GM12878 (cell line): ENCODE measurements at regions not wholly inside any gene's neighbourhood (a gene's known extent, or its start where the extent isn't known, plus 50 kb on each side); places are given as distances from the start of the nearest gene placed in this dataset.

Experiments
- ATAC-seq: fragments of 200-7000 bp; cut with Tn5 transposase; 3 replicates; pipeline ENCODE4 v1.9.1; 2020; ENCODE audit warnings: mild to moderate bottlenecking, moderate library complexity
- BruUV-seq: library from RNA; stranded (reverse); fragments of 400-500 nt; replicated peaks from 2 replicates; lab custom pipeline; 2021; lab: Mats Ljungman, UMichigan
- CTCF ChIA-PET: fragments of 300-600 bp; sonication (Branson Sonifier 250); formaldehyde crosslinking; extraction: SDS; loops from one replicate; lab custom pipeline; 2021; ENCODE audit warnings: inconsistent platforms; lab: Yijun Ruan, JAX
- POLR2A ChIA-PET: fragments of 350-600 bp; formaldehyde crosslinking; extraction: SDS; loops from one replicate; lab custom pipeline; 2021; ENCODE audit warnings: inconsistent platforms; lab: Charles Lee
- RAD21 ChIA-PET: fragments of 300-600 bp; sonication (Branson Sonifier 250); formaldehyde crosslinking; loops from one replicate; lab custom pipeline; 2023; ENCODE audit warnings: antibody characterized with exemption; ENCODE audit not compliant: unreplicated experiment; lab: Charles Lee
- SMC1A ChIA-PET: fragments of 300-600 bp; sonication (Branson Sonifier 250); formaldehyde crosslinking; loops from one replicate; lab custom pipeline; 2023; ENCODE audit not compliant: unreplicated experiment, uncharacterized antibody; lab: Charles Lee
- DNase-seq: peaks from one replicate; pipeline ENCODE4 v3.0.0-alpha.2; 2011; ENCODE audit warnings: low read depth, low spot score
- FAIRE-seq: peaks from 3 replicates; lab custom pipeline; 2011; peaks lifted over from hg19 to GRCh38; lab: Jason Lieb, UNC
- H2AFZ ChIP-seq: 2 replicates; pipeline ENCODE4 v1.6.0; 2011; ENCODE audit warnings: low read depth, low read length, control low read depth; ENCODE audit not compliant: control insufficient read depth
- H3K27ac ChIP-seq: 2 replicates; pipeline ENCODE4 v1.5.1; 2011; ENCODE audit warnings: control low read depth; ENCODE audit not compliant: control insufficient read depth, insufficient read depth
- H3K27me3 ChIP-seq, 2 experiments: replicated peaks in 1 of 2; 2 replicates each; pipeline versions ENCODE4 v1.6.0 to v1.6.1; 2011; ENCODE audit warnings: low read length in 1 of 2; ENCODE audit not compliant: control insufficient read depth in 2 of 2, insufficient read depth in 2 of 2
- H3K36me3 ChIP-seq, 2 experiments: 2 replicates each; pipeline ENCODE4 v1.5.1; 2011; ENCODE audit warnings: low read length in 1 of 2; ENCODE audit not compliant: control insufficient read depth in 2 of 2, insufficient read depth in 2 of 2
- H3K4me1 ChIP-seq: 2 replicates; pipeline ENCODE4 v1.6.1; 2011; ENCODE audit warnings: mild to moderate bottlenecking, low read length, moderate library complexity, mixed read lengths; ENCODE audit not compliant: control insufficient read depth, insufficient read depth
- H3K4me2 ChIP-seq: 2 replicates; pipeline ENCODE4 v1.6.0; 2011; ENCODE audit warnings: control low read depth; ENCODE audit not compliant: control insufficient read depth, insufficient read depth
- H3K4me3 ChIP-seq: fragments of 200-600 bp; sonication (generic); 2 replicates; pipeline ENCODE4 v1.5.1; 2016
- H3K79me2 ChIP-seq: 2 replicates; pipeline ENCODE4 v1.6.0; 2011; ENCODE audit warnings: low read length; ENCODE audit not compliant: control insufficient read depth, insufficient read depth
- H3K9ac ChIP-seq: 2 replicates; pipeline ENCODE4 v1.8.0; 2011; ENCODE audit warnings: low read length, control low read depth, mixed read lengths; ENCODE audit not compliant: control insufficient read depth, insufficient read depth
- H3K9me3 ChIP-seq: replicated peaks from 3 replicates; pipeline ENCODE4 v1.5.1; 2011; ENCODE audit warnings: mild to moderate bottlenecking, low read length; ENCODE audit not compliant: control insufficient read depth, insufficient read depth
- H4K20me1 ChIP-seq: 2 replicates; pipeline ENCODE4 v1.6.0; 2011; ENCODE audit not compliant: control insufficient read depth, insufficient read depth
- ATF7 ChIP-seq: fragments of 450-650 bp; IDR thresholded peaks from 2 replicates; pipeline ENCODE4 v1.6.1; 2016; ENCODE audit warnings: low read depth, mild to moderate bottlenecking
- CREM ChIP-seq: IDR thresholded peaks from 2 replicates; pipeline ENCODE4 v1.6.1; 2014; ENCODE audit warnings: antibody characterized with exemption, low read depth
- CTCF ChIP-seq, 3 experiments: IDR thresholded peaks in 2 of 3; conservative IDR thresholded peaks in 1 of 3; 2 replicates each; pipeline ENCODE4 v1.5.1; 2011; ENCODE audit warnings: low read depth in 3 of 3, low read length in 3 of 3, mild to moderate bottlenecking in 3 of 3, control low read depth in 2 of 3, moderate library complexity in 2 of 3, inconsistent platforms in 1 of 3, mixed read lengths in 1 of 3; ENCODE audit not compliant: control insufficient read depth in 2 of 3, insufficient read depth in 1 of 3; ENCODE audit errors: extremely low read depth in 1 of 3
- FOXM1 ChIP-seq: IDR thresholded peaks from 2 replicates; pipeline ENCODE4 v1.6.1; 2012; ENCODE audit warnings: low read depth, mild to moderate bottlenecking, inconsistent platforms, low read length, moderate library complexity
- KDM1A ChIP-seq: fragments of 200-600 bp; sonication (generic); IDR thresholded peaks from 2 replicates; pipeline ENCODE4 v1.6.1; 2016; ENCODE audit warnings: borderline replicate concordance
- KLF5 ChIP-seq: fragments of 450-650 bp; IDR thresholded peaks from 2 replicates; pipeline ENCODE4 v1.6.1; 2014; ENCODE audit warnings: mild to moderate bottlenecking; ENCODE audit not compliant: partially characterized antibody
- LARP7 ChIP-seq: fragments of 450-650 bp; IDR thresholded peaks from 2 replicates; pipeline ENCODE4 v1.6.1; 2017; ENCODE audit warnings: mild to moderate bottlenecking
- MAX ChIP-seq: IDR thresholded peaks from 2 replicates; pipeline ENCODE4 v1.6.1; 2012; ENCODE audit warnings: low read depth, low read length, improper control_type of control experiment
- MYB ChIP-seq: fragments of 150-350 bp; IDR thresholded peaks from 2 replicates; pipeline ENCODE4 v1.6.1; 2014; ENCODE audit warnings: mild to moderate bottlenecking, low read depth, low read length, borderline replicate concordance
- NFYB ChIP-seq: IDR thresholded peaks from 2 replicates; pipeline ENCODE4 v1.6.1; 2011; ENCODE audit warnings: low read depth, mild to moderate bottlenecking, low read length, improper control_type of control experiment, moderate library complexity; ENCODE audit not compliant: insufficient read depth
- RAD21 ChIP-seq: IDR thresholded peaks from 2 replicates; pipeline ENCODE4 v1.6.1; 2011; ENCODE audit warnings: mild to moderate bottlenecking, low read depth, low read length, moderate library complexity; ENCODE audit not compliant: insufficient read depth
- RFX5 ChIP-seq: IDR thresholded peaks from 2 replicates; pipeline ENCODE4 v1.6.1; 2011; ENCODE audit warnings: low read depth, low read length, improper control_type of control experiment
- ZNF274 ChIP-seq: IDR thresholded peaks from one replicate; pipeline ENCODE4 v1.8.0; 2011; ENCODE audit not compliant: insufficient read length, insufficient read depth
- WGBS: methylation state at CpG from one replicate; pipeline ENCODE4 v1.1.6; 2016; ENCODE audit warnings: low lambda C conversion rate; ENCODE audit not compliant: insufficient replicate concordance, insufficient coverage; ENCODE audit errors: missing lambda C conversion rate; 5-methylcytosine and 5-hydroxymethylcytosine counted together
- in situ Hi-C: fragments of 300-500 bp; cut with MboI; formaldehyde crosslinking; loops from 9 replicates; pipeline ENCODE4 v1.14.3; 2018; ENCODE audit warnings: mixed read lengths
- intact Hi-C: fragments of 100-400 bp; cut with micrococcal nuclease; formaldehyde crosslinking; loops from one replicate; pipeline ENCODE4 v1.14.2; 2022; ENCODE audit not compliant: unreplicated experiment
- TF ChIP-seq, protein P1 (sequence below): fragments of 450-650 bp; conservative IDR thresholded peaks from 2 replicates; pipeline ENCODE4 v1.6.1; 2017; ENCODE audit warnings: mild to moderate bottlenecking, moderate library complexity

DNA sequence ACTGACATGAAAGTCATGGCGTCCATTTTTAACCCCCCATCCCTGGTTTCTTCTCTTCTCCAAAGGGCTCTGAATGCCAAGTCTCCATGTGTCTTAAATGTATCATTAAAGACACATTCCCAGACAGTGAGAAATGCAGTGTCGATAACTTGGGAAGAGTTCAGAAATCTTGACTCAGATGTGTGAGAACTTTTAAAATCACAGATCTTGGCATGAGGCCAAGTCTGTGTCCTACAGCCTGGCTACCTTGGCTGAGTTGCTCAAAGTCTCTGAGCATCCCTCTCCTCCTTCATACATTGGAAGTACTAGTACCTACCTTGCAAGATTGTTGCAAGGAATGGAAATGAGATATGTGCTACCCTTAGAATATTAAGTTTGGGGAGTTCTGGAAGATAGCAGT lies 1046.5 kb upstream of the RBFOX1 start:
- no TSS peak for BruUV-seq
- Histone ChIP-seq H3K4me1 (no peaks in the 10 kb centered on the region), H3K27me3 (no peaks in the 10 kb centered on the region), H2AFZ (no peak overlapping the region), H3K9ac (no peak overlapping the region), H3K27ac (no peak overlapping the region), H3K4me3 (no peak overlapping the region), H3K36me3 (no peaks in the 10 kb centered on the region), H3K4me2 (no peak overlapping the region), H4K20me1 (no peaks in the 10 kb centered on the region), H3K79me2 (no peaks in the 10 kb centered on the region), H3K9me3 (no peaks in the 10 kb centered on the region; the same call in 2 of the 3 replicates)
- TF ChIP-seq NFYB (no peak), CREM (no peak), RFX5 (no peak)
- intact Hi-C loops: no loop called here
- in situ Hi-C loops: no loop called here
- RAD21 ChIA-PET: no interaction called here
- WGBS: 42% methylated on average over 2 of the region's 2 CpGs
- no peak for DNase-seq
- POLR2A ChIA-PET: no interaction called here
- SMC1A ChIA-PET: no interaction called here
- no peak for FAIRE-seq
- no peak for ATAC-seq
- CTCF ChIA-PET: no interaction called here

DNA sequence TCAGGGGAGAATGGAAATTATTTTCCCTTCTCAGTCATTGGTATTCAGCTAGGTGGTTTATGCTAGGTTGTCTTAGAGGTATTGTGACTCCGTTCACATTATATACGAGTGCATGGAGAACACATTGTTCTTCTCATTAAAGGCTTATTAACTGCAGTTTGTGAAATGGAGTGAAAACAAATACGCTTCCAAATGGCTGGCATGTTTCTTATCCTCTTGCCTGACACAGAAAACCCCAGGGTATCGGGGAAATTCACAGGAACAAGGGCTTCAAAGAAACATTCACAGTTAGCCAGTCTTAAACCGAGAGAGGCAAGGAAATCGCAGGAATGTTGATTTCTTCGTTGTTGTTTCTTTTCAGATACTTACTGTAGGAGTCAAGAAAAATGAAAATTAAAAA lies 1047.9 kb upstream of the RBFOX1 start:
- no peak for ATAC-seq
- BruUV-seq: no TSS peak
- no peak for FAIRE-seq
- CTCF ChIA-PET: no interaction called here
- POLR2A ChIA-PET: interaction anchor here (0.7 kb wide), 1 partner anchor 10 kb away, joined by 3 read pairs; no protein-coding TSS in a partner anchor
- Histone ChIP-seq H3K36me3 (no peaks in the 10 kb centered on the region), H3K27me3 (no peaks in the 10 kb centered on the region), H3K4me3 (no peak overlapping the region), H3K4me1 (no peaks in the 10 kb centered on the region), H4K20me1 (no peaks in the 10 kb centered on the region), H3K4me2 (no peak overlapping the region), H3K27ac (no peak overlapping the region), H3K9me3 (no peaks in the 10 kb centered on the region; the same call in 2 of the 3 replicates), H3K79me2 (no peaks in the 10 kb centered on the region), H2AFZ (no peak overlapping the region), H3K9ac (no peak overlapping the region)
- in situ Hi-C loops (no loop called here), intact Hi-C loops (no loop called here)
- SMC1A ChIA-PET: no interaction called here
- DNase-seq: no peak
- 4% methylated on average over 7 of the region's 7 CpGs for WGBS
- RAD21 ChIA-PET: no interaction called here
- TF ChIP-seq MYB (no peak), FOXM1 (no peak), MAX (no peak), RAD21 (no peak), KLF5 (no peak), ZNF274 (no peak), KDM1A (no peak), CTCF (IDR thresholded peaks at IDR 0.05 in 2 of 3, conservative IDR thresholded peaks at IDR 0.05 in 1 of 3; ENCODE audit: control insufficient read depth in 2 of 3, extremely low read depth in 1 of 3, insufficient read depth in 1 of 3, low read depth in 3 of 3, low read length in 3 of 3) (no peak), ATF7 (no peak), LARP7 (no peak)
- TF ChIP-seq, protein P1, sequence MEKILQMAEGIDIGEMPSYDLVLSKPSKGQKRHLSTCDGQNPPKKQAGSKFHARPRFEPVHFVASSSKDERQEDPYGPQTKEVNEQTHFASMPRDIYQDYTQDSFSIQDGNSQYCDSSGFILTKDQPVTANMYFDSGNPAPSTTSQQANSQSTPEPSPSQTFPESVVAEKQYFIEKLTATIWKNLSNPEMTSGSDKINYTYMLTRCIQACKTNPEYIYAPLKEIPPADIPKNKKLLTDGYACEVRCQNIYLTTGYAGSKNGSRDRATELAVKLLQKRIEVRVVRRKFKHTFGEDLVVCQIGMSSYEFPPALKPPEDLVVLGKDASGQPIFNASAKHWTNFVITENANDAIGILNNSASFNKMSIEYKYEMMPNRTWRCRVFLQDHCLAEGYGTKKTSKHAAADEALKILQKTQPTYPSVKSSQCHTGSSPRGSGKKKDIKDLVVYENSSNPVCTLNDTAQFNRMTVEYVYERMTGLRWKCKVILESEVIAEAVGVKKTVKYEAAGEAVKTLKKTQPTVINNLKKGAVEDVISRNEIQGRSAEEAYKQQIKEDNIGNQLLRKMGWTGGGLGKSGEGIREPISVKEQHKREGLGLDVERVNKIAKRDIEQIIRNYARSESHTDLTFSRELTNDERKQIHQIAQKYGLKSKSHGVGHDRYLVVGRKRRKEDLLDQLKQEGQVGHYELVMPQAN: no peak
